CD4-positive, alpha-beta T cell treated with Interleukin-10 for 1 hour (primary cell): ENCODE measurements at regions not wholly inside any gene's neighbourhood (a gene's known extent, or its start where the extent isn't known, plus 50 kb on each side); places are given as distances from the start of the nearest gene placed in this dataset.

ENCODE experiments used
- DNase-seq: peaks from one replicate; pipeline ENCODE4 v3.0.0-alpha.2; 2020

- no peak for DNase-seq
Observed at GRCh38 chr2:22520369-22521288, 864.4 kb upstream of the KLHL29 start.

DNA sequence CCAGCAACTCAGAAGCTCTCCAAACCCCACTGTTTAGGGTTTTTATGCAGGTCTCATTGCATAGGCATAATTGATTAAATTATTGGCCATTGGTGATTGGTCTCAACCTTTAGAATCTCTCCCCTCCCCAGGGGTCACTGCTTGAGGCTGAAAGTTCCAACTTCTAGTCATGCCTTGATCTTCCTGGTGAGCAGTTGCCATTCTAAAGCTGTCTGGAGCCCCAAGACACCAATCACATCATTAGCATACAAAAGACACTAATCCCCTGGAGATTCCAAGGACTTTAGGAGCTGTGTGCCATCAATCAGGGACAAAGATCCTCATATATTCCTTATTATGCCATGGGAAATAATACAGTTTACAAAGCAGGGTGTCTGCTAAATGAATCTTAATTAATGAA is 863.4 kb upstream of the KLHL29 start:
- DNase-seq = no peak

DNA sequence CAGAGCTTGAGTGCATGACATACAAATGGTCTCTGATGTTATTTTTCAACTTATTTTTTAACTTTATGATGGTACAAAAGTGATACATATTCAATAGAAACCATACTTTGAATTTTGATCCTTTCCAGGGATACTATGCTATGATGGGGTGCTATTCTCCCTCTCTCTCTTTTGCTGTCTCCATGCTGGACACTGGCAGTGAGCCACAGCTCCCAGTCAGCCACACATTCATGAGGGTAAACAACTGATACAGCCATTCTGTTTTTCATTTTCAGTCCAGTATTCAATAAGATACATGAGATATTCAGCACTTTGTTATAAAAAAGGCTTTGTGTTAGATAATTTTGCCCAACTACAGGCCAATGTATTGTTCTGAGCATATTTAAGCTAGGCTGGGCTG is 859.3 kb upstream of the KLHL29 start:
- DNase-seq = no peak

DNA sequence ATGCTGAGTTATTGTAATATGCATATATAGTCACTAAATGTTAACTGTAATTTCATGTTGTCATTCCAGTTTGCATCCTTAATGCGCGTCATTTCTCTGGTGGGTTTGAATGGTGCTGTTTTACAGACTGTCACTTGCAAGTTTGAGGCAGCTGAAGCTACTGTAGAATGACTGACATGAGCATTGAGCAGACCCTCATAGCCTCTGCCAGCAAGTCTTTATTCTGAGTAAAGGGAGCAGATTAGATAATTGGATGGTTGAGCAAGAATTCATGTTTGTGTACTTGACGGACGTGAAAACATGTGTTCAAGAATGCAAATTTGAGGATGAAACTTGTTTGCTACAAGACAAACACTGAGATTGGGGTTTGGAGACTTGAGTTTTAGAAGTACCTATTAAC is 854.8 kb upstream of the KLHL29 start:
- DNase-seq = no peak

DNA sequence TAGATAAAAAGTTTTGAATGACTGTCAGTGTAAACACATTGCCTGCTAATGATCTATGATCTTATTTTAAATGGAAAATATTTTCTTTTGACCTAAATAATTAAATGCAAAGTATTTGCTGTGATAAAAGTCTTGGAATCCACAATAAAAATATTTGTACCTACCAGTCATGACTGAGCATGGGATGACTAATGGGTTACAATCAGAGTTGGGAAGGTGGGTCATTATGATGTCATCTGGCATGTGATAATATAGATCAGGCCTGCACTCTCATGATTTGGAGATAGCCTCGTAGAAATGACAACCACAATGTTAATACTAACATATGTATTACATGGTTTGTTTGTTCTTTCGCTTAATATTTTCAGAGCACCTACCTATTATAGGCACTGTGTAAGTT is 848.8 kb upstream of the KLHL29 start:
- no peak for DNase-seq

- DNase-seq = no peak
Observed at GRCh38 chr2:22554453-22554852, 830.5 kb upstream of the KLHL29 start.

- no peak for DNase-seq
Observed at GRCh38 chr2:22557406-22557805, 827.6 kb upstream of the KLHL29 start.

DNA sequence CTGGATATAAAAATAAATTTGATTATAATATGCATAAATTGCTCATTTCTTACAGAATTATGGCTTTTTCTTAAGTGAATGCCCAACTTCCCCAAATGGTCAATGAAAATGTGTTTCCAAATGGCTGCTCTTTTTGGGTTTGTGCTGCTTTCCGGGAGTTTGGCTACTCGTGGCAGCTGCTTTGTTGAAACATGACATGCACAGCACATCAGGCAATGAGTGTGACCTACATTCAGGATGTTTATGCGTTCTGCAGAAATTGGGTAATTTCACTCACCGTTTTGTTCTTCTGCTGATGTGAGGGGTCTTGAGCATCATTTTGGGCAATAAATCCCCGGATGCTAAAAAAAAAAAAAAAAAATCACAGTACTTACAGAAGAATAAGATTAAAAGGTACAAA is 825.0 kb upstream of the KLHL29 start:
- DNase-seq = no peak

- DNase-seq = no peak
Observed at GRCh38 chr2:22579341-22579740, 805.6 kb upstream of the KLHL29 start.

DNA sequence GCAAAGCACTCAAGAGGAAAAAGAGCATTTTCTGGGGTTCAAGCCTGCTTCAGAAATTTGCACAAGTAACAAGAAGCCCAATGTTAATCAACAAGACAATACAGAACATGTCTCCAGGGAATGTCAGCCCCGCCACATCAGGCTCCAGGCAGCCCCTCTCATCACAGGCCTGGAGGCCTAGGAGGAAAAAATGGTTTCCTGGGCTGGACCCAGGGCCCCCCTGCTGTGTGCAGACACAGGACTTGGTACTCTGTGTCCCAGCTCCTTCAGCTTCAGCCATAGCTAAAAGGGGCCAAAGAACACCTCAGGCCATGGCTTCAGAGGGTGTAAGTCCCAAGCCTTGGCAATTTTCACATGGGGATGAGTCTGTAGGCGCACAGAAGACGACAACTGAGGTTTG is 802.9 kb upstream of the KLHL29 start:
- no peak for DNase-seq

DNA sequence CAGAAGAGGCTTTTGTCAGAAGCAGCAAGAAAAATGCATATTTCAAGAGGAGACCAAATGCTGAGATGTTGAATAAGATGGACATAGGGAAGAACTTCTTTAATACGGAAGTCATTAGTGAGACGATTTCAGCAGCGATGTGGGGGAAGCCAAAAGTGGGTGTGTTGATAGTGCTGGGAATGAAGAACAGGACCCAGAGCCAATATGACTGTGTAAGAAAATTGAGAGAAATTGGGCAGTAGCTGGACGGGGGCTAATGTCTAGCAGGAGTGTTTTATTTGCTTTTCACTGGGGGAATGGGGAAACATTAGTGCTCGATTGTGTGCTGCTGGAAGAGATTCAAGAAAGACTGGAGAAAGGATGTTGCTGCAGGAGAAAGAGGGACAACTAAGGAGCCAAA is 788.7 kb upstream of the KLHL29 start:
- no peak for DNase-seq

DNA sequence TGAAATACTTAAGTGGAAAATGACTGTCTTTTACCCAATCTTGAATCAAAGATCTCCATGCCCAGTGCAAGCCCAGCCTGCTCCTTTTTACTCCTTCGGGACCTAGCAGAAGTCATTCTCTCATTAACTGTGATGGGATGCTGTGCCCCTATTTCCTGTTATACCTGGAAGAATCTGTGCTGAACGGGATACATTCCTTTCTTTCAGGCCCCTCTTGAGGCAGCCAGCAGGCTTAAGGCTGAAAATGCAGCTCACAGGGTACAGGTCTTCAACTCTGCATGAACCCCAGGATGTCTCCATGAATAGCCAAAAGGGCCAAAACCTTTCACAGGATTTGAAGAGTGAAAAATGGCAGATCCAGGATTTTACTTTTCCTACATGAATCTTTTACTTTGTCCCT is 784.8 kb upstream of the KLHL29 start:
- no peak for DNase-seq

DNA sequence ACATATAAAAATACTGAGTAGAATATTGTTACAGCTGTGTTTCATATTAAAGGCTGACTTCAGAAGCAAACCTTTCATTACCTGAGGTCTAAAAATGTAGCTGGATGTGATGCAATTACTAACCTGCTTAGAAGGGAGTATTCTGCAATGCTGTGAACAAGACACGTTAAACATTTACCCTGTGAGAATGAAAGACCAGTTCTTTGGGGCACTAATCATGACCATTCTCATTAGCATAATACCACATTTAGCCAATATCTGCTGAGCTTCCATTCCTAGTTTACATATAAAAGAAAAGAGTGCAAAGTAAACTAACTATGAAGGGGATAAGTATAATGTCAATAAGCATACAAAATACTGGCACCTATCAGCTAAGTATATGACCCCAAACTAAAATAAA is 784.0 kb upstream of the KLHL29 start:
- DNase-seq = no peak

DNA sequence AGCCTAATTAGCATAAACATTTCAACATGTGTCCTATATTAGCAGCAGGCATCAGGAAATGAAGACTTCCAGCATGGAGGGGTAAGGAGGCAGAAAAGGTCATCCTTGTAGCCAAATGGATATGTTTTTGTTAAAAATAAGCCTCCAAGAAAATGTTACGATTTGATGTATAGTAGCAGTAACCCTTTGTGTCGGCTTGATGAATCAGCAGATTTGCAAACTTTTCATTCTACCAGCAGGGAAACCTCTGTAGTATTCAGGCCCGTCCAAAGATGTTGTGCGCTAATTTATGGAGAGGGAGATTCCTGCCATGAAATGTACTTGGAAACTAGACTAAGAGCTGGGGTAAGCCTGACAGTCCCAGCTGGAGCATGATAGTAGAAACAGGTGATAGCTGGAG is 780.8 kb upstream of the KLHL29 start:
- no peak for DNase-seq

DNA sequence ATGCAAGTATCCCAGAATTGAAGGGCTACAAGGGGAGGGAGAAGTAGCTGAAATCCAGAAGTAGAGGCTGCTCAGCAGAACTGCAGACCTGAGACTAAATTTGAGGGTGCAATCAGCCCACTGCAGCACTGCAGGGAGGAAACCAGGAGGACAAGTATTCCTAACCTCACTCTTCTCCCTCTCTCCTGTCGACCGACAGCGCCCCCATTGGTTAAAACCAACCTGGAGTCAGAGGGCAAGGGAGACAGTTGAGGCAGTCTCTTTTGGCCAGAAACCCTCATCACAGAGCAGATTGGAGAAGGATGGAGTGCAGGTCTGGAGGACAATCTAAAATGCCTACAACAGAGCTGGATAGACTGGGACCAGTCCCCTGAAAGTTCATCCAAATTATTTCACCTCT is 768.9 kb upstream of the KLHL29 start:
- DNase-seq = no peak

DNA sequence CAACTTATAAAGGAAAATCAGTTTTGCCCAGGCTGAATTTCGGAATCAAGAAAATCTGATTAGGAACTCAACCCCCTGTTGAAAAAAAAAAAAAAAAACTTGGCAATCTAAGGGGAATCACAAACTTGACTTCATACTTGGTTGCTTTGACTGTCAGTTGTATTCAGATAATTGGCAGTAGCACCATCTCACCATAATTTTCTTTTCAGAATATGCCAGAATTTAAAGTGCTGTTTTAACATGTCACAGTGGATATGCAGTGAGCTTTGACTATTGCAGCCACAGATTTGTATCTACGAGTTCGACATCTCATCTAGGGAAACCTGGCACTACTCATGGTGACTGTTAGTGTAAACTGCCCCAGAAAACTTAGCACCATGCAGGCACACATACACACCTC is 761.4 kb upstream of the KLHL29 start:
- no peak for DNase-seq

DNA sequence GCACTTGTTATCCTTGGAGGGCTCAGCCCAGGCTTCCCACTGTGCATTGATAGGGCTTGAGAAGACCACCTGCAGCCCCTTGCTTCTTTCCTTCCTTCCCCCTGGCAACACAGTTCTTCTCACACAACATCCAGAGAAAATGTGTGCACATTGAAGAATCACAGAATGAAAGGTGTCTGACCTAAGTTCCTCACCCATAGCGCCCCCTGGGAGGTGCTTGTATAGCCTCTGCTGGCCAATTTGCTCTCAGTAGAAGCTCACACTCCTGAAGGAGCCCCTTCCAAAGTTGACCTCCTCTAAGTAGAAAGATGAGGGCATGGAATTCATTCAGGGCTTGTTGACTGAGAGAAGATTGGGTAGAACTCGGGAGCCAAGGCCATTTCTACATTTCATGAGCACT is 758.4 kb upstream of the KLHL29 start:
- DNase-seq = no peak

DNA sequence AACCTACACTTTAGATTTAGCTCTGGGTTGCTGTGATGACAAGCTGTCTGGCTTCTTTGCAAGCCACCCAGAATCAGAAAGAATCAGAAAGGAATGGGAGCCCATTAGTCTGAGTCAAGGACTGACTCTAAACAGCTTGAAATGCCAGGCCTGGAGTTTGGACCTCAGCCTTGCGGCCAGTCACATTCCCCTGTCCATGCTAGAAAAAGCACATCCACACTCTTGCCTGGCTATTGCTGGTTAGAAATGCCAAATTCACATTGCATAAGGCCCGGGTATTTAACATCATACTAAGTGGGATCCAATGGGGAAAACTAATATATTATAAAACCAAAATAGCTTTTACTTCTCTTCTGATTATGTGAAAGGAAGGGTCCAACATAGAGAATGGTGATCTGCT is 756.8 kb upstream of the KLHL29 start:
- DNase-seq = no peak

GRCh38 chr2:22628906-22629305 is 756.1 kb upstream of the KLHL29 start:
- no peak for DNase-seq

DNA sequence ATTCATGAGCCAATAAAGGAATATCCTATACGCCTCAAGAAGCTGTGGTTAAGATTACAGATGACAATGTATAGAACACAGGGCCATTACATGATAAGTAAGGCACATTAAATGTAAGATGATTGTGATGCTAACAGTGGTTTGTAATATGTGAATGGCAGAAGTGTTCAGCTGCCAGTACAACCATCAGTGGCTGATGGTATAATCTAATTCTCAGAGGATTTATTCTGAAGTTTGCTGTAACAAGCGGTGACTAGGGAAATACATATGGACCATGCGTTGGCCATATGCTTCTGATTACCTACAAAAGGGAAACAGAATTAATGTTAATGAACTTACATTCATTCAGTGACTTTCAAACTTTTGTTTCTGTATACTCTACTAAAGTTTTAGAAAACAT is 750.8 kb upstream of the KLHL29 start:
- no peak for DNase-seq

GRCh38 chr2:22656426-22656825 is 728.6 kb upstream of the KLHL29 start:
- DNase-seq = no peak

GRCh38 chr2:22673529-22673928 is 711.5 kb upstream of the KLHL29 start:
- DNase-seq = no peak

DNA sequence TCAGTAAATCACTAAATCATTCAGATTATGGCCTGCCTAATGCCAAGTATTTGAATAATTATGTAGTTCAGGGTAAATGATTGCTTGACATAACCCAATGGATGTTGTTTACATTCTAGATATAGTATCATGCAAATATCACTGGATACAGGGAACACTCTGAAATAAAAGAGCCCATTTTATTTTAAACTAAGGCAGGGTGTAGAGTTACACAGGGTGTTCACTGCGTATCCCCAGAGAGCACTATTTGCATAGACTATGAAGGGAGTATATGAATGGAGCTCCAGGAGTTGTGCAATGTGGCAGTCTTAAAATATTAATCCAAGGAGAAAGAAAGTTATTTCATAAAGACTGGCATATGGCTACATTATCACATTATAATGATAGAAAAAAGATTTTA is 701.1 kb upstream of the KLHL29 start:
- DNase-seq = no peak

DNA sequence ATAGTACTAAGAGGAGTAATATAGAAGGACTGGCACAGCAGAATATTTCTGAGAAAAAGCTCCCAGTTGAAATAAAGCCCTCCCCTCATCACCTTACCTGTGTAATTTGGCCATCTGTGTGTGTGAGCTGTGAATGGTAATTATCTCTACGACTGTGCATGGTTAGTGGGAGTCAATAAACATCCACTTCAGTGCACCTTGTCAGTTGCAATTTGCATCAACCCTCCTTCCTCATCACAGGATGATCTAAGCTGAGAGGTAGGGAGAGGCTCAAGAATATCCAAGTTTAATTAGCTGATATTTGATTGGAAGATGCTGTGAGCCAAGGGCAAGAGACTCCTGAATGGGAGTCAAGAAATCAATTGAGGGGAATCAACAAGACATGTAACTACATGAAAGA is 694.9 kb upstream of the KLHL29 start:
- DNase-seq = no peak

DNA sequence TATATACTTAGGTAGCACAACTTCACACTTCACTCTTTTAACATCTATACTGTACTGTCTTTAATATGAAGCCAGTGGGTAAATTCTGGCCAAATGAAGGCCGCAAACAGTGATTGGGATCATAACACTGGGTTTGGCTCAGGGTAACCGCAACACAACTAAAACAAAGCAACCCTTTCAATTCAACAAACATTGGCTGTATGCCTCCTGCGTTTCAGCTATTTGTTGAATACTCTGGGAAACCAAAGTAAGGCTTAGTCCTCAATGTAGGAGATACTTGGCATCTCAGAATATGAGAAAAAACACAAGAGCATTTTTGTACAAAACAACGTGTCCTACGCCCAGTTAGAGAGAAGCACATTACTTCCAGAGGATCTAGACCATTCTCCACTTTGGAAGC is 693.3 kb upstream of the KLHL29 start:
- DNase-seq = no peak
